ENCODE measurements at regions not wholly inside any gene's neighbourhood (a gene's known extent, or its start where the extent isn't known, plus 50 kb on each side); places are given as distances from the start of the nearest gene placed in this dataset.
"Not testable (repeated sequence)": the region's sequence is repeated elsewhere in the genome, so short reads cannot be mapped to it uniquely, and the experiment has no call there.

DNA sequence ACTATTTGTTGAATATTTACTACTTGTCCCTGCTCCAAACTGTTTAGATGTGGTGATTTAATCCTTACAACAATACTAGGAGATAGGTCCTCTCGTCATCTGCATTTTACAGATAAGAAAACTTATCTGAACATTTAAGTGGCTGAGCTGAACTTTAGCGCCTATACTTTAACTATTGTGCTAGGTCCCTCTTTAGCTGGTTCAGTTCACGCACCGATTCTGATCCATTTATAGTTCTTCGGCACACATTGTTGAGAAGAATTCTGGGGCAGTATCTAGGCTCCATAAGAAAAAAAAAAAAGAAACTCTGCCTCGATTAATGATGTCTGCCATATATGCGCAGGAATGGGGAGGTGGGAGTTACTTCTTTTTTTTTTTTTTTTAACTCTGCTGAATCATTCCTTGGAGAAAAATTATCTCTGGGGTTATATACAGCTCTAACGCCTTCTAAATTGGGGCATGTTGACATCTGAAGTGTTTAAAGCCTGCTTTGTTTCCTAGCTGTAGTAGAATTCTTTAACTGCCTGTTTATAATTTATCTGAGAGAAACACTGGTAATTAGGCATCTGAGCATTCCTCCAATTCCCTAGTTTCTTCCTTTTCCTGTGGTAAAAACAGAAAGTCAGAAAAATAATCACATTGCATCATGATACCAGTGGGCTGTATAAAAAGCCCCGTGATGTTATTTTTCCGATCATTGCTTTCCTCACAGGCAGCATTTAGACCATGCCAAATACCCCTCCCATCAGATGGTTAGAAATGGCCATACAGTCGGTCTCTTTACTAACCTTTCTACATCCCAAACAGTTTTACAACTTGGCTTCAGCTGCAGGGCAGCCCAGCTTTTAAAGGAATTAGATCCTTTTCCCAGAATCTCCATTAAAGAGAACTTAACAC lies 98.5 kb upstream of the KDM7A start:
- 71% methylated on average over 10 of the region's 11 CpGs for WGBS
- no peak overlapping the region for H2BK15ac ChIP-seq (ENCODE audit: low read depth, poor library complexity, severe bottlenecking)
- no peak overlapping the region for H2BK120ac ChIP-seq (ENCODE audit: low read depth, low read length)
- H3K9me3 ChIP-seq (ENCODE audit: control insufficient read depth, low read length) = no peaks in the 10 kb centered on the region
- no peak overlapping the region for H3K18ac ChIP-seq (ENCODE audit: low read depth in 1 of 2, low read length in 2 of 2)
- H3K79me1 ChIP-seq (replicated peaks; ENCODE audit: low read length, poor library complexity, severe bottlenecking) = no peaks in the 10 kb centered on the region
- peaks cover 2 to 40% of the 10 kb centered on the region in 2 experiments for H3K27me3 ChIP-seq (ENCODE audit: control insufficient read depth in 1 of 2, insufficient read depth in 1 of 2, low read length in 2 of 2)
- no peaks in the 10 kb centered on the region for H3K36me3 ChIP-seq (ENCODE audit: control insufficient read depth in 1 of 2, insufficient read depth in 2 of 2, low read depth in 1 of 2, low read length in 2 of 2)
- no peak overlapping the region for H4K91ac ChIP-seq (ENCODE audit: low read length)
- DNase-seq = peak; percentile 4
- peak overlapping the region; percentile 82 for H3K9ac ChIP-seq (ENCODE audit: low read length)
- no peak overlapping the region for H2AFZ ChIP-seq (ENCODE audit: low read depth, low read length)
- H3K4me3 ChIP-seq (ENCODE audit: insufficient read depth in 1 of 2, low read depth in 1 of 2, low read length in 2 of 2) = peak overlapping the region in 1 of 2 experiments; percentile 57
- no peak overlapping the region for H3K4ac ChIP-seq (ENCODE audit: low read depth in 1 of 2, low read length in 2 of 2)
- H3K27ac ChIP-seq (ENCODE audit: low read length, poor library complexity, severe bottlenecking) = no peak overlapping the region
- H3K23ac ChIP-seq (ENCODE audit: low read length in 2 of 2) = no peak overlapping the region
- H3K4me2 ChIP-seq (ENCODE audit: low read length, poor library complexity, severe bottlenecking) = no peak overlapping the region
- H2AK5ac ChIP-seq (ENCODE audit: low read length, severe bottlenecking) = no peak overlapping the region
- no peak overlapping the region for H2BK5ac ChIP-seq (ENCODE audit: low read depth, low read length, poor library complexity, severe bottlenecking)
- H3K4me1 ChIP-seq (ENCODE audit: control insufficient read depth, insufficient read depth, low read depth, low read length) = no peaks in the 10 kb centered on the region
- H4K8ac ChIP-seq (ENCODE audit: low read length) = no peak overlapping the region
- no peak overlapping the region for H3K14ac ChIP-seq (ENCODE audit: low read length in 2 of 2)
- H2BK12ac ChIP-seq (ENCODE audit: low read length in 2 of 2) = no peak overlapping the region

DNA sequence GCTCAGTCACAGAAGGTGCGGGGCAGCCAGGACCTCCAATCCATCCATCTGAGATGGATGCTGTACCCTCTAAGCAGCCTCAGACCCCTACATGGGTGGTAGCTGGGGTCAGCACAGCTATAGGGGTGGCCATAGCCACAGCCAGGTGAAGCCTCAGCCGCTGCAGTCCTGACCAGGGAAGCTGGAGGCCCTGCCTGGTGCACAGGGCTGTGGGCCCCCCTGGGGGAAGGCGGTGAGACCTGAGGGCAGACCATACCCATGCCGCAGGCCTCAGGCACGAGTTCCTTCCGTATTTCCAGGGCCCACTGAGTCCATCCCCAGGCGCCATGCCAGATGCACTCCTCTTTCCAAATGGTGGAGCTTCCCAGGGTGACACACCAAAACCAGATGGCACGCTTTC lies 96.6 kb upstream of the KDM7A start:
- Histone ChIP-seq H3K4me2 (ENCODE audit: low read length, poor library complexity, severe bottlenecking) (no peak overlapping the region), H2BK15ac (ENCODE audit: low read depth, poor library complexity, severe bottlenecking) (no peak overlapping the region), H3K9ac (ENCODE audit: low read length) (no peak overlapping the region), H3K14ac (ENCODE audit: low read length in 2 of 2) (no peak overlapping the region), H2BK120ac (ENCODE audit: low read depth, low read length) (no peak overlapping the region), H4K91ac (ENCODE audit: low read length) (no peak overlapping the region), H2AK5ac (ENCODE audit: low read length, severe bottlenecking) (no peak overlapping the region), H3K27me3 (ENCODE audit: control insufficient read depth in 1 of 2, insufficient read depth in 1 of 2, low read length in 2 of 2) (peaks cover 0 to 22% of the 10 kb centered on the region in 2 experiments), H3K27ac (ENCODE audit: low read length, poor library complexity, severe bottlenecking) (no peak overlapping the region), H3K18ac (ENCODE audit: low read depth in 1 of 2, low read length in 2 of 2) (no peak overlapping the region), H4K8ac (ENCODE audit: low read length) (no peak overlapping the region), H2AFZ (ENCODE audit: low read depth, low read length) (no peak overlapping the region), H3K23ac (ENCODE audit: low read length in 2 of 2) (peak overlapping the region in 1 of 2 experiments; percentile 14), H3K9me3 (ENCODE audit: control insufficient read depth, low read length) (no peaks in the 10 kb centered on the region), H3K4me1 (ENCODE audit: control insufficient read depth, insufficient read depth, low read depth, low read length) (no peaks in the 10 kb centered on the region), H3K4ac (ENCODE audit: low read depth in 1 of 2, low read length in 2 of 2) (no peak overlapping the region), H2BK5ac (ENCODE audit: low read depth, low read length, poor library complexity, severe bottlenecking) (no peak overlapping the region), H2BK12ac (ENCODE audit: low read length in 2 of 2) (no peak overlapping the region), H3K36me3 (ENCODE audit: control insufficient read depth in 1 of 2, insufficient read depth in 2 of 2, low read depth in 1 of 2, low read length in 2 of 2) (no peaks in the 10 kb centered on the region), H3K79me1 (replicated peaks; ENCODE audit: low read length, poor library complexity, severe bottlenecking) (no peaks in the 10 kb centered on the region), H3K4me3 (ENCODE audit: insufficient read depth in 1 of 2, low read depth in 1 of 2, low read length in 2 of 2) (no peak overlapping the region)
- WGBS = 87% methylated on average over 6 of the region's 8 CpGs
- no peak for DNase-seq

DNA sequence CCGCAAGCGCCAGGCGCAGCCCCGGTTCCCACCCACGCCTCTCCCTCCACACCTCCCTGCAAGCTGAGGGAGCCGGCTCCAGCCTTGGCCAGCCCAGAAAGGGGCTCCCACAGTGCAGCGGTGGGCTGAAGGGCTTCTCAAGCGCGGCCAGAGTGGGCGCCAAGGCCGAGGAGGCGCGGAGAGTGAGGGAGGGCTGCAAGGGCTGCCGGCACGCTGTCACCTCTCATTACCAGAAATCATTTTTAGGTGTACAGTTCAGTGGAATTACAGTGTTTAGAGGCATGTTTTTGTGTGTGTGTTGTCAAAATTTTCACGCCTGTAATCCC lies 94.8 kb upstream of the KDM7A start:
- peaks cover 0 to 12% of the 10 kb centered on the region in 2 experiments for H3K27me3 ChIP-seq (ENCODE audit: control insufficient read depth in 1 of 2, insufficient read depth in 1 of 2, low read length in 2 of 2)
- H3K23ac ChIP-seq (ENCODE audit: low read length in 2 of 2); H3K36me3 ChIP-seq (ENCODE audit: control insufficient read depth in 1 of 2, insufficient read depth in 2 of 2, low read depth in 1 of 2, low read length in 2 of 2); H2BK120ac ChIP-seq (ENCODE audit: low read depth, low read length); H4K91ac ChIP-seq (ENCODE audit: low read length); H3K27ac ChIP-seq (ENCODE audit: low read length, poor library complexity, severe bottlenecking); H3K4ac ChIP-seq (ENCODE audit: low read depth in 1 of 2, low read length in 2 of 2); H3K4me2 ChIP-seq (ENCODE audit: low read length, poor library complexity, severe bottlenecking); H2AK5ac ChIP-seq (ENCODE audit: low read length, severe bottlenecking); H2AFZ ChIP-seq (ENCODE audit: low read depth, low read length); H3K18ac ChIP-seq (ENCODE audit: low read depth in 1 of 2, low read length in 2 of 2); H2BK12ac ChIP-seq (ENCODE audit: low read length in 2 of 2); H4K8ac ChIP-seq (ENCODE audit: low read length); H3K9me3 ChIP-seq (ENCODE audit: control insufficient read depth, low read length); H3K9ac ChIP-seq (ENCODE audit: low read length); H3K14ac ChIP-seq (ENCODE audit: low read length in 2 of 2); H3K79me1 ChIP-seq (replicated peaks; ENCODE audit: low read length, poor library complexity, severe bottlenecking); H2BK15ac ChIP-seq (ENCODE audit: low read depth, poor library complexity, severe bottlenecking); H2BK5ac ChIP-seq (ENCODE audit: low read depth, low read length, poor library complexity, severe bottlenecking); H3K4me1 ChIP-seq (ENCODE audit: control insufficient read depth, insufficient read depth, low read depth, low read length); H3K4me3 ChIP-seq (ENCODE audit: insufficient read depth in 1 of 2, low read depth in 1 of 2, low read length in 2 of 2); DNase-seq: not testable (repeated sequence)
- 93% methylated on average over 8 of the region's 16 CpGs for WGBS

DNA sequence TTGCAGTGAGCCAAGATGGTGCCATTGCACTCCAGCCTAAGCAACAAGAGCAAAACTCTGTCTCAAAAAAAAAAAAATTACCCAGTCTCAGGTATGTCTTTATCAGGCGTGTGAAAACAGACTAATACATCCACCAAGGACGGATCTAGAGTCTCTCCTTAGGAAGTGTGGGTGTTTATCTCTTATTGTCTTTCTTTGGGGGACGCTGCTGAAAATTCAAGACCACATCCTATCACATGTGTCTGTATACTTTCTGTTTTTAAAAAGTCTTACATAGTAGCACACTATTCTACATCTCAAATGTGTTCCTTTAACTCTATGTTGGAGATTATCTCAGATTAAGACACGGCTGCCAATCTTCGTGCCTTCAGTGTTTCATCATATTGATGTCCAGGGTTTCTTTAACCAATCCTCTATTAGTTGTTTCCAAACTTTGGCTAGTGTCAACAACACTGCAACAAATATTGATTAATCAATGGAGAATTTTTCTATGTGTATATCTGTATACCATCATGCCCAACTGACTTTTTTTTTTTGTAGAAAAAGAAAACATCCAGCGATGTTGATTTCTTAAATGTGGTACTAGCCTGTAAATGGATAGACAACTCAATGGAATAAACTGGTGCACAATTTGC lies 92.3 kb upstream of the KDM7A start:
- H3K27ac ChIP-seq (ENCODE audit: low read length, poor library complexity, severe bottlenecking) = no peak overlapping the region
- no peak for DNase-seq
- H3K23ac ChIP-seq (ENCODE audit: low read length in 2 of 2) = no peak overlapping the region
- H3K4me1 ChIP-seq (ENCODE audit: control insufficient read depth, insufficient read depth, low read depth, low read length) = no peaks in the 10 kb centered on the region
- no peak overlapping the region for H3K14ac ChIP-seq (ENCODE audit: low read length in 2 of 2)
- no peak overlapping the region for H3K18ac ChIP-seq (ENCODE audit: low read depth in 1 of 2, low read length in 2 of 2)
- no peak overlapping the region for H2BK12ac ChIP-seq (ENCODE audit: low read length in 2 of 2)
- H3K36me3 ChIP-seq (ENCODE audit: control insufficient read depth in 1 of 2, insufficient read depth in 2 of 2, low read depth in 1 of 2, low read length in 2 of 2) = no peaks in the 10 kb centered on the region
- H3K79me1 ChIP-seq (replicated peaks; ENCODE audit: low read length, poor library complexity, severe bottlenecking) = no peaks in the 10 kb centered on the region
- H2AFZ ChIP-seq (ENCODE audit: low read depth, low read length) = no peak overlapping the region
- H3K4me3 ChIP-seq (ENCODE audit: insufficient read depth in 1 of 2, low read depth in 1 of 2, low read length in 2 of 2) = no peak overlapping the region
- H3K4ac ChIP-seq (ENCODE audit: low read depth in 1 of 2, low read length in 2 of 2) = no peak overlapping the region
- no peak overlapping the region for H2BK120ac ChIP-seq (ENCODE audit: low read depth, low read length)
- H4K8ac ChIP-seq (ENCODE audit: low read length) = no peak overlapping the region
- no peak overlapping the region for H4K91ac ChIP-seq (ENCODE audit: low read length)
- H3K9ac ChIP-seq (ENCODE audit: low read length) = no peak overlapping the region
- 88% methylated on average over 4 of the region's 6 CpGs for WGBS
- peaks cover 0 to 19% of the 10 kb centered on the region in 2 experiments for H3K27me3 ChIP-seq (ENCODE audit: control insufficient read depth in 1 of 2, insufficient read depth in 1 of 2, low read length in 2 of 2)
- no peaks in the 10 kb centered on the region for H3K9me3 ChIP-seq (ENCODE audit: control insufficient read depth, low read length)
- H2BK15ac ChIP-seq (ENCODE audit: low read depth, poor library complexity, severe bottlenecking) = no peak overlapping the region
- H2AK5ac ChIP-seq (ENCODE audit: low read length, severe bottlenecking) = no peak overlapping the region
- H3K4me2 ChIP-seq (ENCODE audit: low read length, poor library complexity, severe bottlenecking) = no peak overlapping the region
- H2BK5ac ChIP-seq (ENCODE audit: low read depth, low read length, poor library complexity, severe bottlenecking) = no peak overlapping the region

Data from mesenchymal stem cell (in vitro differentiated cells and primary cell).